MM.1S (cell line): ENCODE measurements at regions not wholly inside any gene's neighbourhood (a gene's known extent, or its start where the extent isn't known, plus 50 kb on each side); places are given as distances from the start of the nearest gene placed in this dataset.

Source experiments
- EZH2 ChIP-seq: fragments of 300-600 bp; sonication (generic); optimal IDR thresholded peaks from 2 replicates; pipeline ENCODE3; 2017; ENCODE audit warnings: low read depth, mild to moderate bottlenecking, antibody characterized with exemption, low read length, mixed read lengths
- TF ChIP-seq, protein P1 (sequence below): fragments of 300-600 bp; sonication (generic); IDR thresholded peaks from 2 replicates; pipeline ENCODE4 v1.5.1; 2016; ENCODE audit warnings: antibody characterized with exemption, low read length, mixed read lengths

DNA sequence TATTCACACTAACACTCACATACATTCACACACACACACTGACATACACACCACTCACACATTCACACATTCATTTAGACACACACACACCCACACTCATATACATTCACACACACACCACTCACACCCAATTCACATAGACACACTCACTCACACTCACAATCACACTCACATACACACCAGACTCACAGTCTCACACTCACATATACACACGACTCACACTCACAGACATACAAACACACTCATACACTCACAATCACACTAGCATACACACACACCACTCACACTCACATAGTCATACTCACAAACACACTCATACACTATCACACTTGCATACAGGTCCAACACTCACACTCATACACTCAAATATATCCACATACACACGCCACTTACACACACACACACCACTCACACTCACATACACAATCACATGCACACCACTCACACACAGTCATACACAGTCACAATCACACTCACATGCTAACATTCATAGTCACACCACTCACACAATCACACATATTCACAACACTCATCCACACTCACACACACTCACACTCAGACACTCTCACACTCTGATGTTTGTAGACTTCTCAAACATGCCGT, 312.6 kb downstream of the SFMBT2 start:
- TF ChIP-seq, protein P1, sequence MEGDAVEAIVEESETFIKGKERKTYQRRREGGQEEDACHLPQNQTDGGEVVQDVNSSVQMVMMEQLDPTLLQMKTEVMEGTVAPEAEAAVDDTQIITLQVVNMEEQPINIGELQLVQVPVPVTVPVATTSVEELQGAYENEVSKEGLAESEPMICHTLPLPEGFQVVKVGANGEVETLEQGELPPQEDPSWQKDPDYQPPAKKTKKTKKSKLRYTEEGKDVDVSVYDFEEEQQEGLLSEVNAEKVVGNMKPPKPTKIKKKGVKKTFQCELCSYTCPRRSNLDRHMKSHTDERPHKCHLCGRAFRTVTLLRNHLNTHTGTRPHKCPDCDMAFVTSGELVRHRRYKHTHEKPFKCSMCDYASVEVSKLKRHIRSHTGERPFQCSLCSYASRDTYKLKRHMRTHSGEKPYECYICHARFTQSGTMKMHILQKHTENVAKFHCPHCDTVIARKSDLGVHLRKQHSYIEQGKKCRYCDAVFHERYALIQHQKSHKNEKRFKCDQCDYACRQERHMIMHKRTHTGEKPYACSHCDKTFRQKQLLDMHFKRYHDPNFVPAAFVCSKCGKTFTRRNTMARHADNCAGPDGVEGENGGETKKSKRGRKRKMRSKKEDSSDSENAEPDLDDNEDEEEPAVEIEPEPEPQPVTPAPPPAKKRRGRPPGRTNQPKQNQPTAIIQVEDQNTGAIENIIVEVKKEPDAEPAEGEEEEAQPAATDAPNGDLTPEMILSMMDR, result no peak
- TF ChIP-seq EZH2, result no peak
